GF-D8 (cell line): ENCODE measurements at regions not wholly inside any gene's neighbourhood (a gene's known extent, or its start where the extent isn't known, plus 50 kb on each side); places are given as distances from the start of the nearest gene placed in this dataset.
"Not testable (repeated sequence)": the region's sequence is repeated elsewhere in the genome, so short reads cannot be mapped to it uniquely, and the experiment has no call there.

Experiments used
- DNase-seq: peaks from one replicate; lab custom pipeline; 2025; lab: John Stamatoyannopoulos, UW

GRCh38 chr4:43619219-43619618 is 726.7 kb downstream of the GRXCR1 start:
- DNase-seq = no peak

- not testable (repeated sequence) for DNase-seq
Observed at GRCh38 chr4:43637893-43638292, 745.4 kb downstream of the GRXCR1 start.

DNA sequence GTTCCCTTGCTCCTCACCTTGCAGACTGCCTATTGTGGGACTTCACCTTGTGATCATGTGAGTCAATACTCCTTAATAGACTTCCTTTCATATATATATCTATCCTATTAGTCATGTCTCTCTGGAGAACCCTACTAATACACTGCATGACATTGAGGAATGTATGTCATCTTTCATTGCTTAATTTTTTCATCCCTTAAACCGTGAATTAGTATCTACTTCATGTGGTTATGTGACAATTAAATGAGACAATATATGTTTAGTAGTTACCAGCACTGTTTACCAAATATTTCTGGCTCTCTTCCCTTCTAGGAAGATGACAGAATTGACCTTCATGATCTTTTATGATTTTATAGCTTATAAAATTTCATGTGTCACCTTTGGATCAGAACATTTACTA is 759.5 kb downstream of the GRXCR1 start:
- no peak for DNase-seq

DNA sequence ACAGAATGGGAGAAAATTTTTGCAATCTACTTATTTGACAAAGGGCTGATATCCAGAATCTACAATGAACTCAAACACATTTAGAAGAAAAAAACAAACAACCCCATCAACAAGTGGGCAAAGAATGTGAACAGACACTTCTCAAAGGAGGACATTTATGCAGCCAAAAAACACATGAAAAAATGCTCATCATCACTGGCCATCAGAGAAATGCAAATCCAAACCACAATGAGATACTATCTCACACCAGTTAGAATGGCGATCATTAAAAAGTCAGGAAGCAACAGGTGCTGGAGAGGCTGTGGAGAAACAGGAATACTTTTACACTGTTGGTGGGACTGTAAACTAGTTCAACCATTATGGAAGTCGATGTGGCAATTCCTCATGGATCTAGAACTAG is 767.0 kb downstream of the GRXCR1 start:
- not testable (repeated sequence) for DNase-seq

DNA sequence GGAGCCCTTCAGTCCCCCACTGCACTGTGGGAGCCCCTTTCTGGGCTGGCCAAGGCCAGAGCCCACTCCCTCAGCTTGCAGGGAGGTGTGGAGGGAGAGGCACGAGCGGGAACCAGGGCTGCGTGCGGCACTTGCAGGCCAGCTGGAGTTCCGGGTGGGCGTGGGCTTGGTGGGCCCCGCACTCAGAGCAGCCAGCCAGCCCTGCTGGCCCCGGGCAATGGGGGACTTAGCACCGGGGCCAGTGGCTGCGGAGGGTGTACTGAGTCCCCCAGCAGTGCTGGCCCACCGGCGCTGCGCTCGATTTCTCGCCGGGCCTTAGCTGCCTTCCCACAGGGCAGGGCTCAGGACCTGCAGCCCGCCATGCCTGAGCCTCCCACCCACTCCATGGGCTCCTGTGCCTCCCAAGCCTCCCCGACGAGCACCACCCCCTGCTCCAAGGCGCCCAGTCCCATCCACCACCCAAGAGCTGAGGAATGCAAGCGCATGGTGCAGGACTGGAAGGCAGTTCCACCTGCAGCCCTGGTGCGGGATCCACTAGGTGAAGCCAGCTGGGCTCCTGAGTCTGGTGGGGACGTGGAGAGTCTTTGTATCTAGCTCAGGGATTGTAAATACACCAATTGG is 776.2 kb downstream of the KCTD8 start:
- DNase-seq = not testable (repeated sequence)

GRCh38 chr4:43680421-43680820 is 768.2 kb downstream of the KCTD8 start:
- DNase-seq = no peak

- DNase-seq = no peak
Observed at GRCh38 chr4:43682551-43682950, 766.1 kb downstream of the KCTD8 start.

DNA sequence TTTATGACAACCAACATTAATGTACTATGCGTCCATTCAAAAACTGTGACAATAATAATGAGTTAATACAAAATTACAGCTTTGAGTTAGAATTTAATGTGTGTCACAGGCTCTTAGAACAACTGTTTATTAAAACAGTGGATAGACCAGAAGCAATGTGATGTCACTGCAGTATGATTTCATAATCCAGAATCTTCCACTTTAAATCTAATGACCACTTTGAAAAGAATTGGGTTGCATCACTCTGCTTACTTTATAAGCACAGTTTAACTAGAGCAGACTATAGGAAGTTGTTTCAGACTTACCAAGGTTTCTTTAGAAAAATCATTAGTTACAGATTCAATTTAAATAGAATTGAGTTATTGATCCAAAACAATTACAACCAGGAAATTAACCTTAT is 758.5 kb downstream of the KCTD8 start:
- DNase-seq = no peak

DNA sequence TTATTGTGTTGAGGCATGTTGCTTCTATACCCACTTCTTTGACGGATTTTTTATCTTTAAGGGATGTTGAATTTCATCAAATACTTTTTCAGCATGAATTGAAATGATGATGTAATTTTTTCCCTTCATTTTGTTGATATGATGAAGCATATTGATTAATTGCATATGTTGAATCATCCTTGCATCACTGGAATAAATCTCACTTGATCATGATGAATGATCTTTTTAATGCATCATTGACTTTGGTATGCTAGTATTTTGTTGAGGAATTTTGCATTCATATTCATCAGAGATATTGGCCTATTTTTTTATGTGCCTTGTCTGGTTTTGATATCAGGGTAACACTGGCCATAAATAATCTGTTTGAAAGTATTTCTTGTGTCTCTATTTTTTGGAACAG is 754.7 kb downstream of the KCTD8 start:
- DNase-seq = no peak

- no peak for DNase-seq
Observed at GRCh38 chr4:43709443-43709842, 739.2 kb downstream of the KCTD8 start.

- DNase-seq = no peak
Observed at GRCh38 chr4:43716721-43717395, 731.8 kb downstream of the KCTD8 start.

DNA sequence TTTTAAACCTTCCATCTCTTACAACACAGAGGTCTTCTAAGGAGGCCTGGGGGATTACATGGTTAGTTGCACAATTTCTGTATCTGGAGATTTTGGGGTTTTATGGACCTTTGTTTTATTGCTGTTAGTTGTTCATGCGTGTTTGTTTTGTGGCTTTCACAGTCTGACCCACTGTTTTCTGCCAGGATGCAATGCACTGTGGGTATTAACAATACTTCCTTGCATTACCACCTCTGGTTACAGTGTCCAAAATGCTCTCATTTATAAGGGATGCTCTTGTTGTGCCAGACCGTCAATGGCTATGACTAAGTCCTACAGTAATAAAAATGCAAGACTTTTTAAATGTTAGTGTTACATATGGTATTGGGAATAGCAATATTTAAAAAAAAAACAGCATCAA is 730.2 kb downstream of the KCTD8 start:
- DNase-seq = no peak

DNA sequence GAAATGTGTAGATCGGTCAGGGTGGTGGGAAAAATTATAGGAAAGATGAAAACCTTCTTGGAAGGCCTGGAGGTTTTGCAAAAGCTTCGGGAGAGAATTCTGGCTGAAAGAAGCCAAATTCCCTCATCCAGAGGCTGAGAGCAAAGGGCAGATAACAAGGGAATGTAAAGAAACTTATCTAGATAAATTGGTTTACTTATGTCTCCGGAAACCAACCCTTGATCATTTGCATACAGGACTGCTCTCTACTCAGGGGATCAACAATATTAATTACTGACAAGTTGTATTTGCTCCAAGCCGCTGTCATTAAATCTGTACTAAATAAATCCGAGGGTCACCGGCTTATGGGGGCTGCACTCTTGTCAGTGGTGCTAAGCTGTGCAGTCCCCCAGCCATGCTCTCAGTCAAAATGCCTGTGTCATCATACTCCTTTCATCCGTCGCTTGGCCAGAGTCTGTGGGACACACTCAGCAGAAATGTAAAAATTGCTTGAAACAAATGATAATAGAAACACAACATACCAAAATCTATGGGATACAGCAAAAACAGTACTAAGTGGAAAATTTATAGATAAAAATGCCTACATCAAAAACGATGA is 715.7 kb downstream of the KCTD8 start:
- DNase-seq = no peak

DNA sequence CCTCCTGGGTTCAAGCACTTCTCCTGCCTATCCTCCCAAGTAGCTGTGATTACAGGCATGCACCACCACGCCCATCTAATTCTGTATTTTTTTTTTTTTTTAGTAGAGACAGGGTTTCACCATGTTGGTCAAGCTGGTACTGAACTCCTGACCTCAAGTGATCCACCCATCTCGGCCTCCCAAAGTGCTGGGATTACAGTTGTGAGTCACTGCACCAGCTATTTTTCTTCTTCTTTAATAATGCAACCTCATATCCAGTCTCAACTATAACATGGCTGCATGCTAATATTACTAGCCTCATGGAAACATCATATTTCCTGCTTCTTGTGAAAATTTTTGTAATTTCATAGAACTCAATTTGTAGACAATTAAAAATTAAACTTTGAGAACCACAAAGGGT is 706.5 kb downstream of the KCTD8 start:
- DNase-seq = no peak

DNA sequence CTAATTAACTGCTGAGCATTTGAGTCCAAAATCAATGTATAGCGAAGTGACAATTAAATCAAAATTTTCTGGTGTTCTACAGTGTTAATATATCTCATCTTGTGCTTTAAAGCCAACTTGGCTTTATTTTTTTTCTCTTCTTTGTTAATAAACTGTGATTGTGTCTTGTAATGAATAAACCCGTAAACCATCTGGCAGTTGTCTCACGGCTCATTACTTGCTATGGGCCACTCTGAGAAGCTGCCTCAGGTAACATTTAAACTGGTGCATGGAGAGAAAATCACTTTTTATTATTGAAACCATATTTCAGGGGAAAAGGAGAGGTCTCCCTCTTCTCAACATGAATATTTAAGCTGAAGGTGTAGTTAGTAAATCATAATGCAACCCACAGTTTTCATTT is 694.0 kb downstream of the KCTD8 start:
- DNase-seq = no peak

DNA sequence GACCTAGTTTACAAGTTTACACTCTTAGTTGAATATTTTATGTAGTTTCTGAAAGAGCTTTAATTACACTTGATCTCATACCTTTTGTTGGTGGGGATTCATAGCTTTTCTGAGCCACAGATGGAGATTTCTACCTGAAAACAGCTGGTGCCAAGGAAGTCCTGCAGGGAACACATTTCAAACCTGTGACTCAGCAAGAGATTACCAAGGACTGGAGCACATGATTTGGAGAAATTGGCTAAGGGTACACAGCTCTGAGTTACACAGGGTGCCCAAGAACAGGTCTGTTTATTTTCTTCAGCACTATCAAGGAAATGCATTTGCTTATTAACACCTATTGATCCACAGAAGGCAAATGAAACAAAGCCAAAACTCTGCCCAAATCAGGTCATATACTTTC is 691.5 kb downstream of the KCTD8 start:
- no peak for DNase-seq

DNA sequence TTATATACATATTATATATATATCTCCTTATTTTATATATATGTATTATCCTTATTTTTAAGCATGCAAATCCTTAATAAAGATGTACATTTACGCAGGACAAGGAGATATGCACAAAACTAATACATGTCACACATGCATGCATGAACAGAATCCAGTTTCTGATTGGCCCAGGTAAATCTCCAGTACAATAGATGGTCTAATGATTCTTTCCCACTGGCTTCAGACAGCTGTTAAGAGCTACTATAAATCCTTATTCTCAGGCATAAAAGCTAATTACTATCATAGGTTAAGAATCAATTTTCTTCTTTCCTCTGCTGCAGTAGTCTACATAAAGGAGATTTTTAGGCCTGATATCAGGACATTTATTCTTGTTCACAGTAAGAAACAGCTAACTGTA is 689.8 kb downstream of the KCTD8 start:
- no peak for DNase-seq

DNA sequence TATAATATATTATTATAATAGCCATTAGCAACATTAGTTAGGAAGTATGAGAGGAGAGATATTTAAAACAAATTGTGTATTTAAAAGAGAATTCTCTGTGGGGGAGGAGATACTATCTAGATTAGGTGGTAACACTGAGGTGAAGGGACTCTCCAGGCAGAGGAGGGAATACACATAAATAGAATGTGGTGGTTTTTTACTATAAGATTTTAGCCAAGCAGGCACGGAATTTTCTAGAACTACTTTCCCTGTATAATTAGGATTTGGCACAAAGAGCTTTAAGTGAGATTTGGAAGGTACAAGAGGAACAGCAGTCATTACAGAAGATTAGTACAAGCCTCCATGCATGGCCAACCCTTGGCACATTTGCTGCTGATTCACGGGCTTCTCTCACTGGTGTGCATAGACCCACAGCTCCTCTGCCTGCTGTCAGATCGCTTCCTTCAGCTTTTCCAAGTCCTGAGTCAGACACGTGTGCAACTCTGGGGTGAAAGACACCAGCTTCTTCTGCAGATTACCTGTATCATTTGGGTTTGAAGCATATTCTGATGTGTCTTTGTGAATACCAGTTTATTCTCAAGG is 685.5 kb downstream of the KCTD8 start:
- no peak for DNase-seq

DNA sequence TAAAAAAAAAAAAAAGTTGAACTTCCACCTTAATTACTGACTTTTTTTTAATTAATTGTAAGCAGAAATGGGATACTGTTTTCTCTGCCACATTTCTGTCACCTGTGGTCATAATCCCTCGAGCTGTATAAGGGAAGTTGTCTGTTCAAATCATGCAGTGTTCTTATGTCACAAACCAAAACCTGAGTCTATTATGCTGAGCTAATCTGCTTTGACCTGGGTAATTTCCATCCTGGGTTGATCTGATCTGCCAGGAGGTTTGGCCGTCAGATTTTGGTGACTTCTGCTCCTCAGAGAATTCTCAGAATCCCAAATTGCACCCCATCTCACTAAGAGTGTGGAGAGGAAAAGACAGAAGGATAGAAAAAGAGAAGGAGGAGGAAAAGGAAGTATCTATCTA is 683.1 kb downstream of the KCTD8 start:
- DNase-seq = no peak

- DNase-seq = no peak
Observed at GRCh38 chr4:43766648-43767047, 682.0 kb downstream of the KCTD8 start.

DNA sequence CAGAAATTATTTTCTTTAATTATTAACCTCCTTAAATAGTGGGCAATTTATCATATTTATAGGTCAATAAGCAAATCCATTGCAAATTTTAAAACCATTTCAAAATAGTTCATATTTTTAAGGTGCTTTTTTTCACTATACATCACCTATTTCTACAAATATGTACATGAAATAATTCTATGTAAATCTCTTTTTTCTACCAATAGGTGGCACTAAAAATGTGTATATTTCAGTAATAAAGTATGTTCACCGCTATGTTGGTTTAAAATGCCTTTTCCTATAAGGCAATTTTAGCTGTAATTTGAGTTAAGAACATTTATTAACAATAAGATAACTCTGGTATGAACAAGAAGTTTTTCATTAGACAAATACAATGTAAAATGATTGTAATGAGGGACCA is 672.2 kb downstream of the KCTD8 start:
- no peak for DNase-seq

- DNase-seq = no peak
Observed at GRCh38 chr4:43778187-43778915, 670.3 kb downstream of the KCTD8 start.

DNA sequence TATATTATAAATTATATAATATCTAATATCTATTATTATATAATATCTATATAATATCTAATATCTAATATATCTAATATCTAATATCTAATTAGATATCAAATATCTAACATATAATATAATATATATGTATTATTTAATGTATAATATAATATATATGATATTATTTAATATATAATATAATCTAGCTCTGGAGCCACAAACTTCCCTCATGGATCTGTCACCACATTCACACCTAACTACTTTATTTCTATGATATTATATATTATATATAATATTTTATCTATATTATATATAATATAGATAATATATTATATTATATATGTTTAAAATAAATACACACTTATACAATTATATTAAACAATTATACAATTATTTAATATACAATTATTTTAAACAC is 667.5 kb downstream of the KCTD8 start:
- no peak for DNase-seq
